GM19468 (cell line): ENCODE measurements at regions not wholly inside any gene's neighbourhood (a gene's known extent, or its start where the extent isn't known, plus 50 kb on each side); places are given as distances from the start of the nearest gene placed in this dataset.

Source experiments
- ATAC-seq: cut with Tn5 transposase; IDR thresholded peaks from one replicate; pipeline ENCODE4 v1.9.1; 2021; ENCODE audit warnings: mild to moderate bottlenecking, moderate library complexity, moderate number of reproducible peaks; ENCODE audit not compliant: unreplicated experiment; ENCODE audit errors: extremely low read depth

GRCh38 chr4:181161669-181162068, 1081.5 kb upstream of the TENM3 start:
- ATAC-seq: no peak

GRCh38 chr4:181162266-181162665, 1080.9 kb upstream of the TENM3 start:
- ATAC-seq: no peak

- ATAC-seq: no peak
Measured at GRCh38 chr4:181162676-181163075, 1080.5 kb upstream of the TENM3 start.

- no peak for ATAC-seq
Measured at GRCh38 chr4:181166742-181167399, 1076.3 kb upstream of the TENM3 start.

- ATAC-seq: no peak
Measured at GRCh38 chr4:181168011-181168805, 1075.0 kb upstream of the TENM3 start.

- ATAC-seq: no peak
Measured at GRCh38 chr4:181173046-181173445, 1070.2 kb upstream of the TENM3 start.

- no peak for ATAC-seq
Measured at GRCh38 chr4:181176306-181176705, 1066.9 kb upstream of the TENM3 start.

GRCh38 chr4:181181331-181181730, 1061.9 kb upstream of the TENM3 start:
- no peak for ATAC-seq

- ATAC-seq: no peak
Measured at GRCh38 chr4:181189751-181190150, 1053.5 kb upstream of the TENM3 start.

- ATAC-seq: no peak
Measured at GRCh38 chr4:181193131-181193930, 1049.9 kb upstream of the TENM3 start.

GRCh38 chr4:181194096-181194495, 1049.1 kb upstream of the TENM3 start:
- ATAC-seq: no peak

- ATAC-seq: no peak
Measured at GRCh38 chr4:181200076-181200475, 1043.1 kb upstream of the TENM3 start.

GRCh38 chr4:181202240-181202639, 1041.0 kb upstream of the TENM3 start:
- ATAC-seq: no peak

GRCh38 chr4:181204109-181204508, 1039.1 kb upstream of the TENM3 start:
- no peak for ATAC-seq

- ATAC-seq: no peak
Measured at GRCh38 chr4:181213551-181213950, 1029.7 kb upstream of the TENM3 start.

- no peak for ATAC-seq
Measured at GRCh38 chr4:181216501-181216900, 1026.7 kb upstream of the TENM3 start.

- ATAC-seq: no peak
Measured at GRCh38 chr4:181219783-181220416, 1023.3 kb upstream of the TENM3 start.

- no peak for ATAC-seq
Measured at GRCh38 chr4:181224852-181225251, 1018.4 kb upstream of the TENM3 start.

- no peak for ATAC-seq
Measured at GRCh38 chr4:181225616-181226261, 1017.5 kb upstream of the TENM3 start.
